Mammary epithelial cell (primary cell): ENCODE measurements at regions not wholly inside any gene's neighbourhood (a gene's known extent, or its start where the extent isn't known, plus 50 kb on each side); places are given as distances from the start of the nearest gene placed in this dataset.

Source experiments
- CTCF ChIP-seq, 2 donors: IDR thresholded peaks in 1 of 2; conservative IDR thresholded peaks in 1 of 2; 2 replicates each; pipeline ENCODE4 v1.5.1; 2011 to 2012; ENCODE audit warnings: inconsistent platforms in 2 of 2, low read length in 2 of 2, mild to moderate bottlenecking in 2 of 2, control low read depth in 1 of 2, low read depth in 1 of 2; ENCODE audit not compliant: insufficient read depth in 1 of 2; ENCODE audit errors: extremely low read depth in 1 of 2
- EZH2 ChIP-seq: IDR thresholded peaks from 2 replicates; pipeline ENCODE4 v1.6.1; 2012; ENCODE audit warnings: low read length, inconsistent platforms, borderline replicate concordance

- TF ChIP-seq CTCF (conservative IDR thresholded peaks at IDR 0.05 in 1 of 2, IDR thresholded peaks at IDR 0.05 in 1 of 2; ENCODE audit: extremely low read depth in 1 of 2, insufficient read depth in 1 of 2, low read depth in 1 of 2, low read length in 2 of 2): no peak
- TF ChIP-seq EZH2: no peak
Observed at GRCh38 chr2:21746499-21746898, 622.7 kb downstream of the TDRD15 start.
